KOPT-K1 (cell line): ENCODE measurements at regions not wholly inside any gene's neighbourhood (a gene's known extent, or its start where the extent isn't known, plus 50 kb on each side); places are given as distances from the start of the nearest gene placed in this dataset.

ENCODE experiments used
- H3K27ac ChIP-seq: fragments of 200-600 bp; sonication (generic); 2 replicates; pipeline ENCODE4 v1.5.1; 2016; ENCODE audit warnings: antibody characterized with exemption, mild to moderate bottlenecking, low read depth, low read length; ENCODE audit not compliant: poor library complexity, severe bottlenecking
- H3K36me3 ChIP-seq: fragments of 200-600 bp; sonication (generic); 2 replicates; pipeline ENCODE4 v1.5.1; 2017; ENCODE audit warnings: antibody characterized with exemption, mild to moderate bottlenecking, low read length, moderate library complexity; ENCODE audit not compliant: insufficient read depth
- H3K9me3 ChIP-seq: fragments of 200-600 bp; sonication (generic); 2 replicates; pipeline ENCODE4 v1.5.1; 2017; ENCODE audit warnings: antibody characterized with exemption, low read length, mild to moderate bottlenecking; ENCODE audit not compliant: insufficient read depth, poor library complexity, severe bottlenecking

- no peaks in the 10 kb centered on the region for H3K36me3 ChIP-seq
- no peak overlapping the region for H3K27ac ChIP-seq
- no peaks in the 10 kb centered on the region for H3K9me3 ChIP-seq
These were observed 852.3 kb upstream of the CELF2 start for GRCh38 chr10:10165415-10165814.

GRCh38 chr10:10178476-10178875 lies 839.2 kb upstream of the CELF2 start:
- Histone ChIP-seq H3K36me3 (no peaks in the 10 kb centered on the region), H3K27ac (no peak overlapping the region), H3K9me3 (peaks cover 4% of the 10 kb centered on the region)

- Histone ChIP-seq H3K27ac (no peak overlapping the region), H3K36me3 (no peaks in the 10 kb centered on the region), H3K9me3 (no peaks in the 10 kb centered on the region)
These were observed 823.8 kb upstream of the CELF2 start for GRCh38 chr10:10193848-10194247.

GRCh38 chr10:10196701-10197100 lies 821.0 kb upstream of the CELF2 start:
- Histone ChIP-seq H3K27ac (no peak overlapping the region), H3K36me3 (no peaks in the 10 kb centered on the region), H3K9me3 (no peaks in the 10 kb centered on the region)

- H3K36me3 ChIP-seq = no peaks in the 10 kb centered on the region
- no peaks in the 10 kb centered on the region for H3K9me3 ChIP-seq
These were observed 820.2 kb upstream of the CELF2 start for GRCh38 chr10:10197423-10197822.

GRCh38 chr10:10198363-10198762 lies 819.3 kb upstream of the CELF2 start:
- Histone ChIP-seq H3K9me3 (no peaks in the 10 kb centered on the region), H3K36me3 (no peaks in the 10 kb centered on the region), H3K27ac (no peak overlapping the region)

More at GRCh38 chr10:10197423-10197822, 820.2 kb upstream of the CELF2 start:
- H3K27ac ChIP-seq = no peak overlapping the region

- Histone ChIP-seq H3K9me3 (peaks cover 6% of the 10 kb centered on the region), H3K27ac (no peak overlapping the region), H3K36me3 (no peaks in the 10 kb centered on the region)
These were observed 813.3 kb upstream of the CELF2 start for GRCh38 chr10:10204415-10204814.

- H3K27ac ChIP-seq = no peak overlapping the region
- H3K9me3 ChIP-seq = peaks cover 6% of the 10 kb centered on the region
- no peaks in the 10 kb centered on the region for H3K36me3 ChIP-seq
These were observed 811.8 kb upstream of the CELF2 start for GRCh38 chr10:10205906-10206305.

- no peaks in the 10 kb centered on the region for H3K36me3 ChIP-seq
- no peak overlapping the region for H3K27ac ChIP-seq
- peaks cover 6% of the 10 kb centered on the region for H3K9me3 ChIP-seq
These were observed 810.1 kb upstream of the CELF2 start for GRCh38 chr10:10207538-10207937.

- no peak overlapping the region for H3K27ac ChIP-seq
- H3K9me3 ChIP-seq = peaks cover 6% of the 10 kb centered on the region
- no peaks in the 10 kb centered on the region for H3K36me3 ChIP-seq
These were observed 809.5 kb upstream of the CELF2 start for GRCh38 chr10:10208196-10208595.

GRCh38 chr10:10209167-10209566 lies 808.5 kb upstream of the CELF2 start:
- H3K27ac ChIP-seq = no peak overlapping the region
- peaks cover 6% of the 10 kb centered on the region for H3K9me3 ChIP-seq
- H3K36me3 ChIP-seq = no peaks in the 10 kb centered on the region

GRCh38 chr10:10211409-10211808 lies 806.3 kb upstream of the CELF2 start:
- no peaks in the 10 kb centered on the region for H3K36me3 ChIP-seq
- H3K27ac ChIP-seq = no peak overlapping the region
- H3K9me3 ChIP-seq = no peaks in the 10 kb centered on the region

- Histone ChIP-seq H3K36me3 (no peaks in the 10 kb centered on the region), H3K9me3 (no peaks in the 10 kb centered on the region), H3K27ac (no peak overlapping the region)
These were observed 804.4 kb upstream of the CELF2 start for GRCh38 chr10:10213237-10213636.

GRCh38 chr10:10222304-10222841 lies 795.3 kb upstream of the CELF2 start:
- H3K9me3 ChIP-seq = no peaks in the 10 kb centered on the region
- no peak overlapping the region for H3K27ac ChIP-seq
- H3K36me3 ChIP-seq = no peaks in the 10 kb centered on the region

GRCh38 chr10:10223131-10223530 lies 794.5 kb upstream of the CELF2 start:
- Histone ChIP-seq H3K9me3 (no peaks in the 10 kb centered on the region), H3K27ac (no peak overlapping the region), H3K36me3 (no peaks in the 10 kb centered on the region)

- Histone ChIP-seq H3K36me3 (no peaks in the 10 kb centered on the region), H3K9me3 (no peaks in the 10 kb centered on the region), H3K27ac (no peak overlapping the region)
These were observed 792.5 kb upstream of the CELF2 start for GRCh38 chr10:10225136-10225676.
